ENCODE measurements at regions not wholly inside any gene's neighbourhood (a gene's known extent, or its start where the extent isn't known, plus 50 kb on each side); places are given as distances from the start of the nearest gene placed in this dataset.
"Not testable (repeated sequence)": the region's sequence is repeated elsewhere in the genome, so short reads cannot be mapped to it uniquely, and the experiment has no call there.

GRCh38 chr6:137813308-137813970, 53.6 kb upstream of the TNFAIP3 start:
- no peak for ATAC-seq
- ChIA-PET POLR2A (ENCODE audit: unreplicated experiment) (no interaction called here), CTCF (no interaction called here)
- Histone ChIP-seq H3K9ac (ENCODE audit: low read length) (no peak overlapping the region), H3K4me1 (ENCODE audit: insufficient read depth, low read length) (peaks cover 21% of the 10 kb centered on the region), H3K36me3 (ENCODE audit: low read depth, low read length) (no peaks in the 10 kb centered on the region), H3K4me2 (ENCODE audit: low read length) (no peak overlapping the region), H3K79me2 (ENCODE audit: low read length) (no peaks in the 10 kb centered on the region), H2AFZ (ENCODE audit: low read length) (no peak overlapping the region), H3F3A (ENCODE audit: low read length, unreplicated experiment) (no peaks in the 10 kb centered on the region), H3K9me2 (replicated peaks; ENCODE audit: low read length) (no peaks in the 10 kb centered on the region), H3K4me3 (ENCODE audit: low read length) (no peak overlapping the region), H3K9me3 (ENCODE audit: low read length) (no peaks in the 10 kb centered on the region), H3K27ac (ENCODE audit: low read length) (no peak overlapping the region), H4K20me1 (ENCODE audit: low read length) (no peaks in the 10 kb centered on the region), H3K27me3 (ENCODE audit: low read length) (no peaks in the 10 kb centered on the region)
- BruUV-seq (replicated peaks) = no TSS peak
- TF ChIP-seq CTCF (conservative IDR thresholded peaks at IDR 0.05; ENCODE audit: low read depth, low read length) = no peak
- no peak for TF ChIP-seq EZH2 (IDR thresholded peaks at IDR 0.05; ENCODE audit: low read length, unreplicated experiment)
- TF ChIP-seq EZH2phosphoT487 (IDR thresholded peaks at IDR 0.05; ENCODE audit: borderline replicate concordance, low read length) = no peak
- DNase-seq = peak; percentile 43
- intact Hi-C loops (cut with micrococcal nuclease) = no loop called here

GRCh38 chr6:137814030-137814429, 53.0 kb upstream of the TNFAIP3 start:
- DNase-seq; H3K9ac ChIP-seq (ENCODE audit: low read length); H3K79me2 ChIP-seq (ENCODE audit: low read length); BruUV-seq (replicated peaks); H2AFZ ChIP-seq (ENCODE audit: low read length); H3K27ac ChIP-seq (ENCODE audit: low read length); H3K27me3 ChIP-seq (ENCODE audit: low read length); H3K9me3 ChIP-seq (ENCODE audit: low read length); CTCF ChIA-PET; ATAC-seq; POLR2A ChIA-PET (ENCODE audit: unreplicated experiment); H3K4me2 ChIP-seq (ENCODE audit: low read length); H3K36me3 ChIP-seq (ENCODE audit: low read depth, low read length); H3F3A ChIP-seq (ENCODE audit: low read length, unreplicated experiment); H4K20me1 ChIP-seq (ENCODE audit: low read length); intact Hi-C loops (cut with micrococcal nuclease); H3K9me2 ChIP-seq (replicated peaks; ENCODE audit: low read length); H3K4me3 ChIP-seq (ENCODE audit: low read length): not testable (repeated sequence)
- H3K4me1 ChIP-seq (ENCODE audit: insufficient read depth, low read length) = peaks cover 15% of the 10 kb centered on the region

GRCh38 chr6:137815692-137816091, 51.4 kb upstream of the TNFAIP3 start:
- Histone ChIP-seq H3K4me1 (ENCODE audit: insufficient read depth, low read length) (peaks cover 17% of the 10 kb centered on the region), H3K27me3 (ENCODE audit: low read length) (no peaks in the 10 kb centered on the region), H4K20me1 (ENCODE audit: low read length) (no peaks in the 10 kb centered on the region), H3K9me2 (replicated peaks; ENCODE audit: low read length) (no peaks in the 10 kb centered on the region), H3K79me2 (ENCODE audit: low read length) (no peaks in the 10 kb centered on the region), H3K36me3 (ENCODE audit: low read depth, low read length) (no peaks in the 10 kb centered on the region), H3K27ac (ENCODE audit: low read length) (no peak overlapping the region), H3K9me3 (ENCODE audit: low read length) (no peaks in the 10 kb centered on the region), H3K4me3 (ENCODE audit: low read length) (no peak overlapping the region), H3F3A (ENCODE audit: low read length, unreplicated experiment) (no peaks in the 10 kb centered on the region), H3K4me2 (ENCODE audit: low read length) (no peak overlapping the region), H2AFZ (ENCODE audit: low read length) (no peak overlapping the region), H3K9ac (ENCODE audit: low read length) (no peak overlapping the region)
- ChIA-PET CTCF (no interaction called here), POLR2A (ENCODE audit: unreplicated experiment) (no interaction called here)
- intact Hi-C loops (cut with micrococcal nuclease) = no loop called here
- TF ChIP-seq EZH2 (IDR thresholded peaks at IDR 0.05; ENCODE audit: low read length, unreplicated experiment) = no peak
- TF ChIP-seq EZH2phosphoT487 (IDR thresholded peaks at IDR 0.05; ENCODE audit: borderline replicate concordance, low read length) = no peak
- no peak for TF ChIP-seq CTCF (conservative IDR thresholded peaks at IDR 0.05; ENCODE audit: low read depth, low read length)
- DNase-seq = no peak
- BruUV-seq (replicated peaks) = no TSS peak
- ATAC-seq = no peak

All from PC-3 (cell line).